Liver (tissue), 8 donors: ENCODE measurements at regions not wholly inside any gene's neighbourhood (a gene's known extent, or its start where the extent isn't known, plus 50 kb on each side); places are given as distances from the start of the nearest gene placed in this dataset.

Experiments used
- DNase-seq: peaks from one replicate; pipeline ENCODE4 v3.0.0-alpha.2; 2017; ENCODE audit warnings: low spot score
- H3K27ac ChIP-seq, 2 donors: one replicate each; pipeline ENCODE4 v1.7.0; 2013; ENCODE audit warnings: inconsistent platforms in 2 of 2, low read length in 2 of 2, control low read depth in 1 of 2, low read depth in 1 of 2, mild to moderate bottlenecking in 1 of 2
- H3K27me3 ChIP-seq, 4 donors: one replicate each; pipeline versions ENCODE4 v1.6.1 to v1.7.0; 2013; ENCODE audit warnings: low read length in 3 of 4, inconsistent platforms in 1 of 4, mild to moderate bottlenecking in 1 of 4, moderate library complexity in 1 of 4; ENCODE audit not compliant: control insufficient read depth in 4 of 4, insufficient read depth in 4 of 4
- H3K36me3 ChIP-seq, 4 donors: one replicate each; pipeline versions ENCODE4 v1.6.1 to v1.7.0; 2013; ENCODE audit warnings: low read length in 3 of 4, mild to moderate bottlenecking in 3 of 4, low read depth in 1 of 4, moderate library complexity in 1 of 4; ENCODE audit not compliant: control insufficient read depth in 4 of 4, insufficient read depth in 3 of 4
- H3K4me1 ChIP-seq, 4 donors: one replicate each; pipeline versions ENCODE4 v1.6.1 to v1.7.0; 2013; ENCODE audit warnings: low read length in 3 of 4, mild to moderate bottlenecking in 3 of 4, moderate library complexity in 1 of 4; ENCODE audit not compliant: control insufficient read depth in 4 of 4, insufficient read depth in 4 of 4
- H3K4me3 ChIP-seq, 3 donors: one replicate each; pipeline versions ENCODE4 v1.6.1 to v1.7.0; 2013; ENCODE audit warnings: low read length in 3 of 3, control low read depth in 1 of 3, low read depth in 1 of 3, mild to moderate bottlenecking in 1 of 3
- H3K9ac ChIP-seq, 2 donors: one replicate each; pipeline ENCODE4 v1.7.0; 2013; ENCODE audit warnings: low read length in 2 of 2, mild to moderate bottlenecking in 2 of 2, moderate library complexity in 2 of 2, control low read depth in 1 of 2, low read depth in 1 of 2
- H3K9me3 ChIP-seq, 4 donors: one replicate each; pipeline versions ENCODE4 v1.6.1 to v1.7.0; 2013; ENCODE audit warnings: low read length in 3 of 4; ENCODE audit not compliant: control insufficient read depth in 4 of 4
- ATF3 ChIP-seq: IDR thresholded peaks from 2 replicates; pipeline ENCODE4 v1.6.1; 2016; ENCODE audit warnings: antibody characterized with exemption
- CTCF ChIP-seq: fragments of 150-350 bp; IDR thresholded peaks from 2 replicates; pipeline ENCODE4 v1.5.1; 2017; ENCODE audit warnings: improper control_type of control experiment, low read depth, low read length; ENCODE audit not compliant: missing input control
- EGR1 ChIP-seq, 2 donors: IDR thresholded peaks; 2 replicates each; pipeline ENCODE4 v1.6.1; 2016 to 2018; ENCODE audit warnings: antibody characterized with exemption in 2 of 2, low read depth in 2 of 2
- FOXA1 ChIP-seq: IDR thresholded peaks from 2 replicates; pipeline ENCODE4 v1.6.1; 2016; ENCODE audit warnings: antibody characterized with exemption
- FOXA2 ChIP-seq: IDR thresholded peaks from 2 replicates; pipeline ENCODE4 v1.6.1; 2016; ENCODE audit warnings: antibody characterized with exemption
- GABPA ChIP-seq, 2 donors: IDR thresholded peaks in 1 of 2; conservative IDR thresholded peaks in 1 of 2; 2 replicates each; pipeline ENCODE4 v1.6.1; 2016; ENCODE audit warnings: antibody characterized with exemption in 2 of 2, mild to moderate bottlenecking in 1 of 2, moderate library complexity in 1 of 2
- HNF4A ChIP-seq, 2 donors: conservative IDR thresholded peaks; 2 replicates each; pipeline ENCODE4 v1.6.1; 2016; ENCODE audit warnings: antibody characterized with exemption in 2 of 2, mild to moderate bottlenecking in 2 of 2
- JUND ChIP-seq, 2 donors: IDR thresholded peaks; 2 replicates each; pipeline ENCODE4 v1.6.1; 2016; ENCODE audit warnings: antibody characterized with exemption in 2 of 2
- MAX ChIP-seq: IDR thresholded peaks from 2 replicates; pipeline ENCODE4 v1.6.1; 2016; ENCODE audit warnings: antibody characterized with exemption
- RAD21 ChIP-seq, 2 donors: IDR thresholded peaks; 2 replicates each; pipeline ENCODE4 v1.6.1; 2016; ENCODE audit warnings: antibody characterized with exemption in 2 of 2, mild to moderate bottlenecking in 2 of 2
- REST ChIP-seq: IDR thresholded peaks from 2 replicates; pipeline ENCODE4 v1.6.1; 2016; ENCODE audit warnings: antibody characterized with exemption, mild to moderate bottlenecking
- RXRA ChIP-seq, 2 donors: IDR thresholded peaks; 2 replicates each; pipeline ENCODE4 v1.6.1; 2017 to 2018; ENCODE audit warnings: antibody characterized with exemption in 2 of 2, mild to moderate bottlenecking in 1 of 2
- ZBTB33 ChIP-seq: IDR thresholded peaks from 2 replicates; pipeline ENCODE4 v1.6.1; 2016; ENCODE audit warnings: antibody characterized with exemption
- WGBS: extraction: QIAGEN DNeasy Blood & Tissue Kit; methylation state at CpG from one replicate; pipeline ENCODE4 v1.1.7; 2013; 5-methylcytosine and 5-hydroxymethylcytosine counted together
- donor health status: healthy.
- donor health status: healthy.
- donor health status: healthy.
- donor health status: healthy.
- donor health status: healthy.

- Histone ChIP-seq H3K9ac (no peak overlapping the region), H3K4me3 (no peak overlapping the region), H3K9me3 (peaks cover 0 to 8% (median 0%) of the 10 kb centered on the region in 4 donors), H3K36me3 (no peaks in the 10 kb centered on the region), H3K27ac (no peak overlapping the region), H3K4me1 (no peaks in the 10 kb centered on the region), H3K27me3 (no peaks in the 10 kb centered on the region)
- 53% methylated on average over 2 of the region's 2 CpGs for WGBS
- no peak for DNase-seq
- TF ChIP-seq REST (no peak), MAX (no peak), FOXA2 (no peak), CTCF (no peak), RXRA (IDR thresholded peaks at IDR 0.05) (no peak), ZBTB33 (no peak)
Measured at GRCh38 chr3:94869059-94869547, 806.2 kb downstream of the NSUN3 start.

- H3K9me3 ChIP-seq: peaks cover 0 to 9% (median 0%) of the 10 kb centered on the region in 4 donors
- no peaks in the 10 kb centered on the region for H3K4me1 ChIP-seq
- H3K4me3 ChIP-seq: no peak overlapping the region
- 95% methylated on average over 10 of the region's 10 CpGs for WGBS
- no peaks in the 10 kb centered on the region for H3K36me3 ChIP-seq
- H3K9ac ChIP-seq: no peak overlapping the region
- no peak for DNase-seq
- no peak for TF ChIP-seq CTCF
- TF ChIP-seq MAX: no peak
- TF ChIP-seq GABPA (IDR thresholded peaks at IDR 0.05 in 1 of 2, conservative IDR thresholded peaks at IDR 0.05 in 1 of 2): no peak
- no peak for TF ChIP-seq ATF3
- no peak for TF ChIP-seq EGR1 (IDR thresholded peaks at IDR 0.05; ENCODE audit: low read depth in 2 of 2)
- no peak for TF ChIP-seq ZBTB33
- no peak for TF ChIP-seq FOXA1
- TF ChIP-seq HNF4A (conservative IDR thresholded peaks at IDR 0.05): no peak
- no peak for TF ChIP-seq JUND (IDR thresholded peaks at IDR 0.05)
- TF ChIP-seq RAD21 (IDR thresholded peaks at IDR 0.05): no peak
- no peaks in the 10 kb centered on the region for H3K27me3 ChIP-seq
- no peak overlapping the region for H3K27ac ChIP-seq
Measured at GRCh38 chr3:94873751-94874150, 810.9 kb downstream of the NSUN3 start.
